Astrocyte of the hippocampus (primary cell): ENCODE measurements at regions not wholly inside any gene's neighbourhood (a gene's known extent, or its start where the extent isn't known, plus 50 kb on each side); places are given as distances from the start of the nearest gene placed in this dataset.
"Not testable (repeated sequence)": the region's sequence is repeated elsewhere in the genome, so short reads cannot be mapped to it uniquely, and the experiment has no call there.

ENCODE experiments used
- DNase-seq: peaks from one replicate; pipeline ENCODE4 v3.0.0; 2011; ENCODE audit warnings: low read depth, low spot score

DNA sequence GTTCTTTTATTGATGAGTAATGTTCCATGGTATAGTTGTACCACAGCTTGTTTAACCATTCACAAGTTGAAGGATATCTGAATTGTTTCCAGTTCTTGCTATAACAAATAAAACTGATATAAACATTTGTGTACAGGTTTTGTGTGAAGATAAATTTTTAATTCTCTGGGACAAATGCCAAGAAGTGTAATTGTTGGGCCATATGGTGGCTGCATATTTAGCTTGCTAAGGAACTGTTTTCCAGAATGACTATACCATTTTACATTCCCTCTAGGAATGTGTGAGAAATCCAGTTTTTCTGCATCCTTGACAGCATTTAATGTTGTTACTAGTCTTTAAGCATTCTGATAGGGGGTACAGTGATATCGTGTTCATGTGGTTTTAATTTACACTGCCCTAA, 368.5 kb downstream of the KIF2B start:
- DNase-seq = no peak

DNA sequence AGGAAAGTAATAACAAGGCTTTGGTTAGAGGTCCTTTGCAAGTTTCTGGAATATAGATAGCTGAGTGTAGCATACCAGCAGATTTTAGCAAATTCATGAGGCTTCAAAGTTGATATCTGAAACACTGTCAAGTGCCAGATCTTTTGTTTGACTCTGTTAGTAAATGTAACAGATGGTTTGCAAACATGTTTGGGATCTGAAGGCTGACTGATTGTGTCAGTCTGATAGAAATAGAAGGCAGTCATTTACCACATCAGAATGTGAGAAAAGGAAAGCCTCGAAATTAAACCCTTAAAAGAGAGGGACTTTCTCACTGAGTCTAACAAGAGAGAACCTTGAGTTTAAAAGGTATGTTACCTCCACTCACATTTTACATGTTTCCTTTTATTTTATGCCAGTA, 371.5 kb downstream of the KIF2B start:
- DNase-seq = no peak

DNA sequence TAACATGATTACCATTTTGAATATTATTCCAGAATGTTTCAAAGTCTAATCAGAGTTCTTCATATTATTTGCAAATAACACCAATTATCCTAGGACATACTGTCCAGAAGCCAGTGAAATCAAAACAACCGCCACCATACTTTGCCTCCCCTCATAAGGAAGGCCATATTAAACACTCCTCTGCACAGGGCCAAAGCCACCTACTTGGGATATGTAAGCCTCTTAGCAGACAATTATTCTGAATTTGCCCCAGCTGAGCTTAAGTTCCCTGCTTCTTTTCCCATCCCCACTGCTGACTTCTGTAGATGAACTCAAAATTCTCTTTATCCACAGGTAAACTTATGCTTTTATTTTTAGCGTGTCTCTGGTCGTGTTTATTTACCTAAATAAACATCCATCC, 374.0 kb downstream of the KIF2B start:
- no peak for DNase-seq

DNA sequence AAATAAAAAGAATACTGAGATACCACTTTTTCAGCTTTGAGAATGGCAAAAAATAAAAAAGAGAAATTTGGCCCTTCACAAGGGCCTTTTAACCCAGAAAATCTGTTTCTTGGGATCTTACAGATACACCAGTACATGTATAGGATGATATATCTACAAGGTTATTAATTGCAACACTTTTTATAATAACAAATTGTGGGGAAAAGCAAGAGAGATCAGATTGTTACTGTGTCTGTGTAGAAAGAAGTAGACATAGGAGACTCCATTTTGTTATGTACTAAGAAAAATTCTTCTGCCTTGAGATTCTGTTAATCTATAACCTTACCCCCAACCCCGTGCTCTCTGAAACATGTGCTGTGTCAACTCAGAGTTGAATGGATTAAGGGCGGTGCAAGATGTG, 378.7 kb downstream of the KIF2B start:
- DNase-seq = not testable (repeated sequence)

DNA sequence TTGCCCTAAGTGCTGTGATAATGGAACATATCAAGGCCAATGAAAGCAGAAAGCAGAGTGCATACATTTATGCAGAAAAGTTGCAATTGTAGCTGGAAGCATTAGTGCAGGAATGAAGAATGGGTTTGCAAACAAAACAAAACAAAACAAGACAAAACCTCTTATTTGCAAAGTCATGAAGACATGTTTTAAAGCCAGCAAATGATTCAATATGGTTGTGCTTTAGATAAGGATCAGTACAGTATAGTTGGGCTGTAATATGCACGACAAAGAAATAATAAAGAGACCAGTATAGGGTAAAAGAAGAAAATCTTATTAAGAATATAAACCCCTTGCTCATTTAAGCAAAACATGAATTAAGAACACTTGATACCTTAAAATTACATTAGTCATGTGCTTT, 398.1 kb downstream of the KIF2B start:
- no peak for DNase-seq

DNA sequence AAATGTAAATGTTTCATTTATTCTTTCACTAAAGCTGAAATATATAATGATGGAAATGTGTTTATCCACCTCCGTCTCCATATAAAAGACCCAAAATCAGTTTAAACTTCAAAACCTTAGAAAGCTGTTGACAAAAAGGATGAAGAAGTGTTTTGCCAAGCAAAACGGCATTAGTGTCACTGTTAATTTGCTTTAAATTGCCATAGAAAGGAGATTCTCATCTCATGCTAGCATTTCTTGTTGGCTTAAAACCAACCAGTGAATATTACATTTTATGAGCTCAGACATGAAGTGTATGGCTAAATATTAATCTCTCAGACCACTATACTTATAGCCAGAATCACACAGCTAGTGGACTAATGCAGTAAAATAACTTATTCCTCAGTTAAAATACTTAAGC, 398.8 kb downstream of the KIF2B start:
- no peak for DNase-seq

DNA sequence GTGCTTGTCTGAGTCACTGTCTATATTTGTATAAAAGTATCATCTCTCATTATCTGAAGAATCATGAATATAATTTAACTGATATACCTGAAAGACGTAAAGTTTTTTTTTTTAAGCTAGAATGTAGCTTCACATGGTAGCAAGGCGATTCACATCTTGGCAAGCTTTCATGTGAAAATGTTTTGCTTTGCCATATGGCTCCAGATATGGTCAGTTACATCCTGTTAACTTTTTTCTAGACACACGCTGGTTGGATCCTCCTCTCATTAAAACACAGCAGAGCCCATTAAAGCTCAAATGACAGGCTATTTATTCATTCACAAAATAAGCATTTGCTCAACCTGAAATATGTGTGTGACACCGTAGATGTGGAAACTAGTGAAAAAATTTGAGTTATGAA, 412.8 kb downstream of the KIF2B start:
- no peak for DNase-seq

DNA sequence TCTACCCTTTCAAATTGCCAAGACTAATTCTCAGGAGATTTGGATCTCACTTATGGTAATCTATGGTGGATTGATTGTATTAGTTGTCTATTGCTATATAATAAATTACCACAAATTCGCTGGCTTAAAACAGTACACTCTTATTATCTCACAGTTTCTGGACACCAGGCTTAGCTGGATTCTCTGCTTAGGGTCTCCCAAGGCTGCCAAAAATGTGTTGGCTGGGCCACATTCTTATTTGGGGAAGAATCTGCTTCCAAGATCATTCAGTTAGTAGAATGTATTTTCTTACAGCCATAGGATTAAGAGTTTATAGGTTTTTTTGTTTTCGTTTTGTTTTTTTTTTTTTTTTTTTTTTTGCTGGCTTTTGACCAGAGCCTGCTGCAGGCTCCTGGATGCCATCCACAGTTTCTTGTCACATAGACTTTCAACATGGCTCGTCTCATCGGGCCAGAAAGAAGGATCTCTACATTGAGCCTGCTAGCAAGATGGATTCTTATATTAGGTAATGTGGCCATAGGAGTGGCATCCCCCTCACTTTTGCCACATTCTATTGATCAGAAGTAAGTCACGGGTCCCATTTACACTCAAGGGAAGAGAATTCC, 415.3 kb downstream of the KIF2B start:
- DNase-seq = no peak

DNA sequence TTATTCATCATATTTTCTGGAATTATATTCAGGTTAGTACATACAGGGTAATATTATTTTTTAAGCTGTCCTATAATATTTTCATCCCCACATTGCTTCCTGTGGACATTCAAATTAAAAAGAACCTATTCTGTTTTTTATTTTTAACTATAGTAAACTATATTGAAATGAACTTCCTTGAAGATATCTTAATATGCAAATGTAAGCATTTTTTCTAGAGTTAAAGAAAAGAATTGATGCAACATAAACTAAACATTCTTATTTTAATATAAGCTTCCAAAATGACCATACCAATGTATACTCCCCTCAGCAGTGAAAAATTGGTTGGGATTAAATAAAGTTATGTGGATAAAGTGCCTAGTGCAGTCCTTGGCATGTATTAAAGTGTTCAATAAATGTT, 416.6 kb downstream of the KIF2B start:
- DNase-seq = no peak

DNA sequence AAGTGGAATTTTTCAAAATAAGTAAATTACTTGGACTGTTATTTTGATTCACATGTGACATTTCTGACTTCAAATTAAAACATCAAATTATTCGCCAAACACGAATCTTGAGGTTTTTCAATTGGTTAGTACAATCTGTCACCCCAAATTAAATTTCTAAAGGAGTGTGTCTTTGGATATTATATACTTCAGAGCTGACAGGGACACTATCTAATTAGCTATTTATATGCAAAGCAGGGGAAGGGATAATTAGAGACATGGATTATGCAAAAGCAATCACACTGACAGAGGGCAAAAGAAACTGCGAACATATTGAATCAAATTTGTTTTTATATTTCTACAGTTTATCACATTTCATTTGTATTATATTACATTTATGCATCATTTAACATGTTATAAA, 433.0 kb downstream of the KIF2B start:
- DNase-seq = no peak

DNA sequence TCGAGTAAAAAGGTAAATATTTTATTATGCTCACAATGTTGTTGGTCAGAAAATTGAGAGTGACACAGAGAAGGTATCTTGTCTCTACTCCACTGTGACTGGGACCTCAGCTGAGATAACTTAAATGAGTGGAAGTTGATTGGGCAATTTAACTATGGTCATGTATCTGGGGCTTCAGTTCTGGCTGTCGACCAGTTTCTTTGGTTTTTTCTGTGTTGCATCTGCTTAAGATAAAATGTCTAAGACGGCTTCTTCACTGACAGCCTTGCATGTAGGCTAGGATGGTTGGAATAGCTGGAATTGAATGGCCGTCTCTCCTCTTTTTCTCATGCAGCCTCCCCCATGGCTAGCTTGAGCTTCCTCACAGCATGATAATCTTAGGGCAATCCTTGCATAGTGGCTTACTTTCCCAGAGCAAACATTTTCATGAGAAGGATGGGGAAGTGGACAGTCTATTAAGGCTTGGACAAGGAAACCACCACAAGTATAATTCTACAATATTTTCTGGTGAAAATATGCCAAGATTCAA, 433.7 kb downstream of the KIF2B start:
- DNase-seq = no peak

DNA sequence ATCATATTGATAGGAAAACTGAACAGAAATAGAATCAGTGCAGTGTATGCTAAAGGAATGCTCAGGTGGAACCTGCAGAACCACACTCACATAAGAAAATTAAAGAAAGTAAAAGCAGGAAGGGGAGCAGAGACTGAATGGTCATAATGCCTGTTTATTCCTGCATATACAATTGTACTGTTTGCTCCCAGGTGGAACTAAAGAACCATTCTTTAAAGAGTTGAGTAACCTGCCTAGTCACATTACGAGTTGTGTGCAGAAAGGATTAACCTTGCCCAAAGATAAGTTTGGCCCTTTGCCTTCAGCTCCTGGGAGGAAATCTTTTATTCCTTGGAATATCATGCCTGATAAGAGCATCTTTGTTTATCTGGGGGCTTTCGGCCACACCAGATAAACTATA, 434.7 kb downstream of the KIF2B start:
- DNase-seq = no peak

DNA sequence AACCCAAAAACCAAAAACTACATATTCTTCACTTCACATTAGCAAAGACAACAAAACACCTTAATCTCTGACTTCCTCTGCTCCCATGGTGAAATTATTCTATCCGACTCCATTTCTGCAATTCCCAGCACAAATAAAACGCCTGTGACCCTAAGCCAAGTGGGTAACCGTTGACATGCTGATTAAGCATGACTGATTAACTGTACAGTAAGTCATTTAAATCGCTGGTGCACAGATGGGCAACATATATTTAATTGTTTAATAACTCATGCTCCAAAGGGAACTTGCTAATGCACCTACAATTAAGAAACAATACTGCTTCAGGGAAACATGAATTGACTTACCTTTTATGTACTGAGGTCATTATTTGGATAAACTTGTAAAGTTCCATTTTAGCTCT, 436.7 kb downstream of the KIF2B start:
- DNase-seq = no peak

DNA sequence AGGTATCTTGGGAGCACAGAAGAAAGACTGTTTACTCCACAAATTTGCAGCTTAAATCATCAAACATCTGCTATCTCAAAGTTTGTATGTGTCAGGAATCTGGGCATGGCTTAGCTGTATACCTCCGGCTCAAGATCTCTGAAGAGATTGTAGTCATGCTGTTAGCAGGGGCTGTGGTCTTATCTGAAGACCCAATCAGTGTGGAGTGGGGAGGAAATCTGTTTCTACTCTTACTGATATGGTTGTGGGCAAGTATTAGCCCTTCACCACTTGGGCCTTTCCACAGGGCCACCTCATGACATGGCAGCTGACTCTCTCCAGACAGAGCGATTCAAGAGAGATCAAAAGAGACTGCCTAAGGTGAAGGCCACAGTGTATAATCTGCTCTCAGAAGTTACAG, 438.7 kb downstream of the KIF2B start:
- DNase-seq = no peak

DNA sequence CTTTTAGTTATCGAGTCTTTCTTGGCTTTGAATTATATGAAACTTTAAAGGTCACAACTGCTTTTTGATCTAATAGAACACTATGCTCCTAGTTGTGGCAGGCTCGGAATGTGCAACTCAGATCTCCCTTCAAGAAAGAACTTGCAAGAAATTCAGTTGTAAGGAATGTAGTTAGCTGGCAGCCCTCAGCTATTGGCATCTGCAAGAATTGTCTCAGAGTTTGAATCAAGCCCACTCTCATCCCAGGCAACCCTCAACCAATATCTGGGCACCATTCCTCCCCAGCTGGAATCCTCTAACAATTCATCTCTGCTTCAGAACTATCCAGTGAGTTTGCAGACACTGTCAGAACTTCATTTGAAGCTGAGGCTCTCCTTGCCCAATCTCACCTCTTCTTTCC, 447.2 kb downstream of the KIF2B start:
- DNase-seq = no peak

DNA sequence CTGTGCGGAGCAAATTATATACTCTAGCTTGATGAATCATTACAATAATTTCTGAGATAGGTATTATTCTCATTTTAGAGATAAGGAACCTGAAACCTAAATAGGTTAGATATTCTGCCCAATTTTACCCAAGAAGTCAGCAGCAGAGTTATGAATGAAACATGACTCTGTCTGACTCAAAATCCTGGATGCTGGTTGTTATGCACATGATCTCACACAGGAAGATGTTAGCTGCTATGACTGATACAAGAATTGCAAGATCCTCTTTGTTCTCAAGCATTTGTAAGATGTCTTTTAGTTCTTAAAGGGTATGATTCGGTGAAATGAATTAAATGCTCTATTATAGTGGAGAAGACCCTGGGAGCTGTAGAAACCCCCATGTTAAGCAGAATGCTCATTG, 447.8 kb downstream of the KIF2B start:
- no peak for DNase-seq

DNA sequence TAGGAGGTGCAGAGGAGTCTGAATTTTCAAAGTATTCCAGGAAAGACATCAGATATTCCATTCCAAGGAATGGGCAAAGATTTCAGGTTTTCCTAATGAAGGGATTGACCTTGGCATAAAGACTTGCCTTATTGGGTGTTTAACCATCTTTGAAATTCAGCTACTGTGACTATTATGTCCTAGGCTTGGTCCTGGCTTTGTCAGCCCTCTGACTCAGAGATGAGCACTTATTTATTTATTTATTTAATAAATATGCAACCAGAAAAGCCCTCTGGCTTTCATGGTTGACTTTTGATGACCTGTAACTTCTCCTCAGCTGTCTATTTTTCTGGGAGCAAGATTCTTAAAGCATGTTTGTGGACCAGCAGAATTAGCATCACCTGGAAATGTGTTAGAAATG, 455.1 kb downstream of the KIF2B start:
- no peak for DNase-seq

DNA sequence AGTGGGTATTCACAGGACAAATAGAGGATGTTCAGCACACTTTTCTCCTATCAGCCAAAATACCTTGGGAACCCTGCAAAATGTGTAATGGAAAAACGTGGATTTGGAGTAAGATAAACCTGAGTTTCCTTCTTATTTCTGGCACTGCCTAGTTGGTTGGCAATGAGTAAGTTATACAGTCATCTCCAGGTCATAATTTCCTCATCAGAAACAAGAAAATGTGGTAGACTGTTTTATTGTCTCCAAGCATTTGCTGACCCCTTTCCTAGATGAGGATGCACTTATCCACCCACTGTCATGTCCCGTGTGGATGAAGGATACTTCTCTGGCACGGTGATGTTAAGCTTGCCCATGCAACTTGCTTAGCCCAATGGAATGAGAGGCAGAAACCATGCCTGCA, 458.0 kb downstream of the KIF2B start:
- no peak for DNase-seq

DNA sequence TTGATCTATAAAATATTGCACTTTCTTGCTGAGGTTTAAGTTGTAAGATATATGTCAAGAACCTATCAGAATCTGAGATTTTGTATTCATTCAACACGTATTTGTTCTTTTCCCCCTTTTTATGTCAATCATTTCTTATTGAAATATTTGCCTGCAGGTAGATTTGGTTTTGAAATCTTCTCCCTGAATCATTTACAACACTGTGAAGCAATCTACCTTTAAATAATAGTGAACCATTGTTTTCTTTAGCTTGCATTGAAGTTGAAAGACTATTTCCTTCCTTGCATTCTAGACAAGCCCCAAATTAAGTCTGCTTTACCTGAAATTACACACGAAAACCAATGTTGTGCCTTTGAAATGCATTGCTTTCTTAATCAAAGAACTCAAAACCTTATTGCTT, 460.2 kb downstream of the KIF2B start:
- no peak for DNase-seq

DNA sequence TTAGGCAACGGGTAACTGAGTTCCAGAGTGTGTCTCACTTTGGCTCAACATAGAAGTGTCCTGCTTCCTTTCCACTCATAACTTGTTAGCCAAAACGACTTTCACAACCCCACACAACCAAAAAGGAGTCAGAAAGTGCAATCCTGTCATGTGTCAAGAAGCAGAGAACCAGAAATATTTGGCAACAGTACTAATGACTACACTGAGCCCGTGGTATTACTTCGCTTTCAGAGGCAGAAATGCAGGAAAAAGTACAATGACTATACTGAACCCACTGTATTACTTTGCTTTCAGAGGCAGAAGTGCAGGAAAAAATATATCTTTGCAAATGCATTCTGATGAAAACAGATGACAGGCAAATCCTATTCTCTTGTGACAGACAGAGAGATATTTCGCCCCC, 484.6 kb downstream of the KIF2B start:
- no peak for DNase-seq

DNA sequence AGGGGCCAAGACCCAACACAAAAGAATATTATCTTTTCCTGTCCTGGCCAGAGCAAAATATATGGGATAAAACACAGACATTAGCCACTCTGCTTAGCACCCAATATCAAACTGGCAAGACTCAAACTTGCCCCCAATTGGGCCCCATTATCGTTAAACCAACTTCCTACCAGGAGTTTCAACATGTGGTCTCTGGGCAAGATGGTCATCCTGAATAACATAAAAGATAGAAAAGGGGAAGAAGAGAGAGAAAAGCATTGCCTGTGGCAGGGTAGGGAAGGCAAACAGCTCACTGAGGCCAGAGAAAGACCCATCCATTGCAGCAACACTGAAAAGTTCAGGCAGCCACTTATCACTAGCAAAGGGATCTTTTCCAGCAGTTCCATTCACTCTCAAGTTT, 502.1 kb downstream of the KIF2B start:
- DNase-seq = no peak

DNA sequence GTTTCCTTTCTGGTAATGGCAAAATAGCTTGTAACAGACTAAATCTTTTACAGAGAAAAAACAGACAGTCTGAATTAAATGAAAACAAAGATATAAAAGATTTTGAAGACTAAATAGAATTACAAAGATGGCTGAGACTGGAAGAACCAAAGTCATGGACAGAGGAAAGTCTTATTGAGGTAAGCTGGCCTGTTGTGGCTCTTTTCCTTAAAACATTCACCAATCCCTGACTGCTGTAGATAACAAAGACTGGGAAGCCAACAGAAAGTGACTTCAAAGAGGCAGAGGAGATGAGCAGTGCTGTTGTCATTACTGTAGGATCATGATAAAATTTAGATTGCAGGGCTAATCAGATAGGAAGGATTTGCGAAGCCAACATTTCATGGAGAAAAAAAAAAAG, 517.0 kb downstream of the KIF2B start:
- DNase-seq = no peak

DNA sequence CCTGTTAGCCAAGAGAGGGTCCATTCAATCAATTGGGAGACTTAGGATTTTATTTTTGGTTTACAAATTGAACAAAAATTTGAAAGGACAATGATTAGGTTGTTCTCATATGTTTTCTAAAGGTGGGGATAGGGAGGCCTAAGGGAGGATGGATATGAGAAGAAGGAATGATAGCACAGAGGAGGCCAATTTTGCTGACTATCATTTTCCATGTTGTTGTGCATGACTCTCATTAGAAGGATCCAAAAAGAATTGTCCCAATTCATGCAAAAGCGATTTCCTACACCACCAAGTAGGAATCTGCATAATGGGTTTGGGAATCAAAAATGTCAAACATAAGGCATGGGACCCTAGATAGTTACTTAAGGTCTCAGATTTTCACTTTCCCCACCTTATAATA, 524.8 kb downstream of the KIF2B start:
- DNase-seq = no peak

DNA sequence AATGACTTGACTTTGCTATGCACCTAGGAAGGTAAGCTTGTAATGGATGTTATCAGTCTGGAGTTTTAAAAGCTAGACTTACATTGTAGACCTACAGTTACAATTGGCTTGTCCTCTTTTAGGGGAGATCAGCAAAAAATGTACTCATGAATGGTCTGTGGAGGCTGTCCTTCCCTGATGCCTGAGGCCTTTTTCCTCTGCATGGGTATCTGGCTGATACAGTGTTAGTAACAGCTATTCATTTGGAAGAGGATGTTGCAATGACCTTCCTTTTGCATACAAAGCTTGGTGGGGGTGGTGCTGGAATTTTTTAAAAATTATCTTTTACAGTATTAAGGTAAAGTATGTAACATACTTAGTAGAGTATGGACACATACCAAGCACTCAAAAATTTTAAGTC, 525.5 kb downstream of the KIF2B start:
- DNase-seq = no peak
